GM21737 (cell line): ENCODE measurements at regions not wholly inside any gene's neighbourhood (a gene's known extent, or its start where the extent isn't known, plus 50 kb on each side); places are given as distances from the start of the nearest gene placed in this dataset.
"Not testable (repeated sequence)": the region's sequence is repeated elsewhere in the genome, so short reads cannot be mapped to it uniquely, and the experiment has no call there.

Source experiments
- ATAC-seq: cut with Tn5 transposase; IDR thresholded peaks from one replicate; pipeline ENCODE4 v1.9.1; 2021; ENCODE audit warnings: mild to moderate bottlenecking, moderate library complexity; ENCODE audit not compliant: unreplicated experiment

DNA sequence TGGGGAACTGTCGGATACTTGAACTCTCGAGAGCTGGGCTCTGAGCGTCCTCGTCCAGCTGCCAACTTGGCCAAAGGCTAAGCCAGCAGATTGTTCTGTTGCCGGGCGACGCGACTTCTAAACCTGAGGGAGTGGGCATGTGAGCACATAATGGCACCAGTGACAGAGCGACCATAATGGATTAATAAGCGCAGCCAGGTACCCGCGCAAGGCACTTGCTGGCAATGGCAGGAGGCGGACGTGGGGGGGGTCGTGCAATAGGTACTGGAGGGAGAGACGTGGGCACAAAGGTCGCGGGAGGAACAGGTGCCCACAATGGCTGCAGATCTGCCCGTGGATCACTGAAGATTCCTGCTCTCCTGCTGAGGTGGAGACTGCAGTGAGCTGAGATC lies 1368.7 kb downstream of the CDH12 start:
- ATAC-seq = not testable (repeated sequence)

- not testable (repeated sequence) for ATAC-seq
Measured at GRCh38 chr5:21483790-21484497, 1369.2 kb downstream of the CDH12 start.

DNA sequence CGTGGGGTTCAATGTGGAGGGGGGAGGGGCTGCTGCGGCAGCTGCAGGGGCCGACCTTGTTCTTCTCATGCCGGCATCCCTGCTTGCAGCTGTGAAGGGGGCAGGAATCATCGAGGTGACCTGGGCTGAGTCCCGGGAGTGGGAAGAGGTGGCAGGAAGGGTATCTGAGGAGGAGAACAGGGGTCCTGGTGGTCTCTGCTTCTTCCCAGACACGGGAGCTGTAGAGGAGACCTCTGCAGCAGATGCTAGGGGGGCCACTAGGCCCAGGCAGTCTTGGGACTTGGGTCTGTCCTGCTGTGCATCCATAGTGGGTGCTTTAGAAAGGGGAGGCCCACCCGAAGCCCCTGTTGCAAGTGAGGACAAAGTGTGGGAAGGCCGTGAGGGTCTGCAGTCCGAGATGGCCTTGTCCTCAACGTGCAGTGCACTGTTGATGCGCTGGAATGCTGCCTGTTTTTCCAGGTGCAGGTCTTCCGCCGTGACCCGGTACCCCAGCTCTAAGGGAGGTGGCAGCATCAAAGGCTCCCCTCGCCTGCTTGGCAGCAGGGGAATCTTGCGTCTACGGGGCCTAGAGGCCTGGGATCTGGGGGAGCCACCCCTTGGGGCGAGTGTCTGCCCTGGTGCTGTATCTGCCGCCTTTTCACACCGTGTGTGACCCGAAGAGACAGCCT lies 1370.0 kb downstream of the CDH12 start:
- ATAC-seq = not testable (repeated sequence)

DNA sequence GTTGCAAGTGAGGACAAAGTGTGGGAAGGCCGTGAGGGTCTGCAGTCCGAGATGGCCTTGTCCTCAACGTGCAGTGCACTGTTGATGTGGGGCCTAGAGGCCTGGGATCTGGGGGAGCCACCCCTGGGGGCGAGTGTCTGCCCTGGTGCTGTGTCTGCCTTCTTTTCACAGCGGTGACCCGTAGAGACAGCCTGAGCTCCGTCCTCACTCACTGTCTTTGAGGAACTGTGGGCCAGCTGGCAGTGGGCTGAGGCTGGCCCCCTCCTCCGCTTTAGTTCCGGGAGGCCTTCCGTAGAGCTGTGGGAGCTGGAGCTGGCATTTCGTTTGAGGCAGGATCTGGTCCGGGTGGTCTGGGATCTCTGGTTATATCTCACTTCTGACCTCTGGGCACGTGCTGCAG lies 1370.6 kb downstream of the CDH12 start:
- not testable (repeated sequence) for ATAC-seq

- not testable (repeated sequence) for ATAC-seq
Measured at GRCh38 chr5:21481320-21482270, 1371.5 kb downstream of the CDH12 start.

GRCh38 chr5:21480054-21480453 lies 1373.1 kb downstream of the CDH12 start:
- ATAC-seq = not testable (repeated sequence)

GRCh38 chr5:21473981-21474380 lies 1379.2 kb downstream of the CDH12 start:
- not testable (repeated sequence) for ATAC-seq

DNA sequence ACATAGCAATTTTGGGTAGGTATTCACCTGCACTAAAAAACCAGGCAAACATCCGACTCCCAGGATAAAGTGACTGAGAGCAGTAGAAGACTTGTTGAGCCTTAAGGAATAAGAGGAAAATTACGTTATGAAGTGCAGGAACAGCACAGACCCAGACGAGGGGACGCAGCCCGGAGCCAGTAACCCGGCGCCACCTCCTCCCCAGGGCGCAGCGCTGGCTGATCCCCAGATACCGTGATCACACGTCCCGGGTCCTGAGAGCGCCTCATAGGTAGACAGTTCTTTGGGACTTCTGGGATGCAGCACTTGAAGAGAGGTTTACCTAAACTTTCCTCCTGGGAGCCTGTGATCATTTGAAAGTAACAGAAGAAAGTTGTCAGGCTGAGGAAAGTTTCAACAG lies 1379.7 kb downstream of the CDH12 start:
- ATAC-seq = not testable (repeated sequence)

DNA sequence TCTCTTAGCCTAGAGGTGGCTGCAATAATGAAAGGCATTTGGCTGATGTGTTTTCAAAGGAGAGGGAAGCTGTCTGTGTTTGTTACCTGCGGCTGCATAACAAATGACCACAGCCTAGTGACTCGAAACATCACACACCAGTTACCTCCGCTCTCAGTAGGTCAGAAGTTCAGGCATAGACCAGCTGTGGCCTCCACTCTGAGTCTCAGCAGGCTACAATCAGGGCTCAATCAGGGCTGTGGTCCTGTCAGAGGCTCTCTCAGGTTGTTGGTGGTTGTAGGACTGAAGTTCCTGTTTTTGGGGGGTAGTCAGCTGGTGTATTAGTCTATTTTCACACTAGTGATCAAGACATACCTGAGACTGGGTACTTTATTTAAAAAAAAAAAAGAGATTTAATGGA lies 1381.5 kb downstream of the CDH12 start:
- ATAC-seq = not testable (repeated sequence)

GRCh38 chr5:21469523-21470101 lies 1383.5 kb downstream of the CDH12 start:
- not testable (repeated sequence) for ATAC-seq

DNA sequence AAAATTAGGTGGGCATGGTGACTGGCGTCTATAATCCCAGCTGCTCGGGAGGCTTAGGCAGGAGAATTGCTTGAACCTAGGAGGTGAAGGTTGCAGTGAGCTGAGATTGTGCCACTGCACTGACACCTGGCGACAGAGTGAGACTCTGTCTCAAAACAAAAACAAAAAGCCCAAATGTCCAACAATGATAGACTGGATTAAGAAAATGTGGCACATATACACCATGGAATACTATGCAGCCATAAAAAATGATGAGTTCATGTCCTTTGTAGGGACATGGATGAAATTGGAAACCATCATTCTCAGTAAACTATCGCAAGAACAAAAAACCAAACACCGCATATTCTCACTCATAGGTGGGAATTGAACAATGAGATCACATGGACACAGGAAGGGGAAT lies 1385.6 kb downstream of the CDH12 start:
- not testable (repeated sequence) for ATAC-seq

DNA sequence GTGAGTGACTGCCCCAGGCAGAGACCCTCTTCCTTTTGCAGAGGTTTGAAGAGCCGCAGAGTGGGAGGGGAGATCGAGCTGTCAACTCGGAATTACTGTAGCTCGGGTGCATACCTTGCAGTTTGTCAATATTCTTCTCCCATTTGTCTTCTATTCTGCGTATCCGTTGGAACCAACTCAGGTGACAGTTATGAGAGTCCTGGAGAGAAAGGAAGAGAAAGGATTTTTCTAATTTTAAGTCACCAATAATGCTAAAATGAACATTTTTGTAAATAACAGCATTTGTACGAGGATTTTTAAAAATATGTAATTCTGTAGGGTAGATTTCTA lies 1393.4 kb downstream of the CDH12 start:
- not testable (repeated sequence) for ATAC-seq

GRCh38 chr5:21452449-21452848 lies 1400.7 kb downstream of the CDH12 start:
- no peak for ATAC-seq

GRCh38 chr5:21432646-21433045 lies 1420.5 kb downstream of the CDH12 start:
- no peak for ATAC-seq

DNA sequence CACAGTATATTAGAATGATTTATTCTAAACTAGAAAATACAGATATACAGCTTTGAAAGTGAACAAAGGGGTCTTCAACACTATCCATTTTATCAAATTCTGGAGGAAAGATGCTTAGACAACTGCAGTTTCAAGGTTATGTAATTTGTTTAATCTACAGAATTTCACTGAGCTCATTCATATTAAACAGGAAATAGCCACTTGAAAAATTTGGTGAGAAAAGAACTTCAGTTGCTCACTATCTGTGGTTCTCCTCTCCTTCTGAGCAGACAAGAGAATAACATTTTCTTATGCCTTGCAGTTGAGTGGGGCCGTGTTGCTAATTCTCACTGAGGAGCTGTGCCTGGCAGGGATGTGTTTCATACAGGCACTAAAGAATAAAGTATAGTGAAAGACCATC lies 1428.2 kb downstream of the CDH12 start:
- no peak for ATAC-seq

- no peak for ATAC-seq
Measured at GRCh38 chr5:21419383-21419782, 1431.4 kb upstream of the CDH18 start.

GRCh38 chr5:21402089-21402488 lies 1414.1 kb upstream of the CDH18 start:
- ATAC-seq = not testable (repeated sequence)

DNA sequence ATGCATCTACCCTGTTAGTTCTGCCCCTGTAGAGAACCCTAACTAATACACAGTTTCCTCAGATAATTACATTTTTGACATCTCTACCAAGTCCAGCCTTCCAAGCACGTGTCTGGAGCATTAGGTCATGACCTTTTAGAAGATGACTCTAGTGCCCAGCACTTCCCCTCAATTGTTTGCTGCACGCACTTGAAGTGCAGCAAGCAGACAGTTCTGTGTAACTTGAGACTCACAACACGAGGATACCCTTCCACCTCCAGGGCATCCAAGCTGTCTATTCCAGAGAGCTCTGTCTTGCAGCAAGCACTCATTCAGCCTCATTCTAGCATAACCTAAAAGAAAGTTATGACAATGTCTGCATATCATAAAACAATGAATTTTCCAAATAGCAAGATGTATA lies 1410.5 kb upstream of the CDH18 start:
- ATAC-seq = no peak

DNA sequence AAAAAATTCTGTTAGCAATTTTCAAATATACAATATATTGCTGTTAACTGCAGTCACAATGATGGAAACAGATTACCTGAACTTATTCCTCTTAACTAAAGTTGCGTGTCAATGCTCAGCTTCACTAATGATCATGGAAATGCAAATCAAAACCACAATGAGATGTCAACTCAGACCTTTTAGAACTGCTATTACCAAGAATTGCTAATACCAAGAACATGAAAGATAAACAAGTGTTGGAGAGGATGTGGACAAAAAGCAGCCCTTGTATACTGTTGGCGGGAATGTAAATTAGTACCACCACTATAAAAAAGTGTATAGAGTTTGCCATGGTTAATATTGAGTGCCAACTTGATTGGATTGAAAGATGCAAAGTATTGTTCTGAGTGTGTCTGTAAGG lies 1409.7 kb upstream of the CDH18 start:
- no peak for ATAC-seq

GRCh38 chr5:21391506-21391905 lies 1403.5 kb upstream of the CDH18 start:
- no peak for ATAC-seq

DNA sequence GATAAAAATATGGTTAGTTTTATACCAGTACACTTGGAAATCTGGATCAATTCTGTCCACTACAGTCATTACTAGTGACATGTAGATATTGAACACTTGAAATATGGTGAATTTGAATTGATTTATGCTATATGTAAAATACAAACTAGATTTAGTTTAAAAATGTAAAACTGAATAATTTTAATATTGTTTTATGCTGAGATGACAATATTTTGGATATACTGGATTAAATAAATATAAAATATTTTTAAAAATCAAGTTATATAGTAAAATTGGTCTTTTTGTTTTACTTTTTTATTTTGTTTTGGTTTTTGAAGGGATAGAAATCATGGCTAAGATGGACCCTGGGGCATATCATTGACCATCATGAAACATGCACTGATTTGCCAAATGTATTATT lies 1372.8 kb upstream of the CDH18 start:
- ATAC-seq = not testable (repeated sequence)
